ENCODE measurements at regions not wholly inside any gene's neighbourhood (a gene's known extent, or its start where the extent isn't known, plus 50 kb on each side); places are given as distances from the start of the nearest gene placed in this dataset.

GRCh38 chr7:9204571-9204970, 771.2 kb downstream of the NXPH1 start:
- no peak for DNase-seq (ENCODE audit: low read depth in 1 of 2, low spot score in 1 of 2)
- H3K9me3 ChIP-seq (ENCODE audit: low read depth), result no peaks in the 10 kb centered on the region
- no peaks in the 10 kb centered on the region for H3K27me3 ChIP-seq
- H3K36me3 ChIP-seq, result no peaks in the 10 kb centered on the region
- no peaks in the 10 kb centered on the region for H3K4me1 ChIP-seq (ENCODE audit: low read depth)
- no peak for TF ChIP-seq CTCF (IDR thresholded peaks at IDR 0.05; ENCODE audit: low read depth, low read length)
- no peak overlapping the region for H3K27ac ChIP-seq
- no peak overlapping the region for H3K4me3 ChIP-seq

GRCh38 chr7:9210114-9210513, 776.7 kb downstream of the NXPH1 start:
- Histone ChIP-seq H3K27ac (no peak overlapping the region), H3K4me1 (ENCODE audit: low read depth) (no peaks in the 10 kb centered on the region), H3K9me3 (ENCODE audit: low read depth) (no peaks in the 10 kb centered on the region), H3K27me3 (no peaks in the 10 kb centered on the region), H3K36me3 (no peaks in the 10 kb centered on the region), H3K4me3 (no peak overlapping the region)
- DNase-seq (ENCODE audit: low read depth in 1 of 2, low spot score in 1 of 2), result no peak
- no peak for TF ChIP-seq CTCF (IDR thresholded peaks at IDR 0.05; ENCODE audit: low read depth, low read length)

- Histone ChIP-seq H3K9me3 (ENCODE audit: low read depth) (no peaks in the 10 kb centered on the region), H3K27me3 (no peaks in the 10 kb centered on the region), H3K4me1 (ENCODE audit: low read depth) (no peaks in the 10 kb centered on the region), H3K4me3 (no peak overlapping the region), H3K36me3 (no peaks in the 10 kb centered on the region), H3K27ac (no peak overlapping the region)
- TF ChIP-seq CTCF (IDR thresholded peaks at IDR 0.05; ENCODE audit: low read depth, low read length), result no peak
- no peak for DNase-seq (ENCODE audit: low read depth in 1 of 2, low spot score in 1 of 2)
Measured at GRCh38 chr7:9217204-9217603, 783.8 kb downstream of the NXPH1 start.

GRCh38 chr7:9226500-9226899, 793.1 kb downstream of the NXPH1 start:
- no peak overlapping the region for H3K27ac ChIP-seq
- H3K36me3 ChIP-seq, result no peaks in the 10 kb centered on the region
- no peaks in the 10 kb centered on the region for H3K4me1 ChIP-seq (ENCODE audit: low read depth)
- H3K27me3 ChIP-seq, result peaks cover 29% of the 10 kb centered on the region
- TF ChIP-seq CTCF (IDR thresholded peaks at IDR 0.05; ENCODE audit: low read depth, low read length), result no peak
- H3K4me3 ChIP-seq, result no peak overlapping the region
- DNase-seq (ENCODE audit: low read depth in 1 of 2, low spot score in 1 of 2), result no peak
- no peaks in the 10 kb centered on the region for H3K9me3 ChIP-seq (ENCODE audit: low read depth)

GRCh38 chr7:9231630-9232121, 798.3 kb downstream of the NXPH1 start:
- no peak for TF ChIP-seq CTCF (IDR thresholded peaks at IDR 0.05; ENCODE audit: low read depth, low read length)
- no peaks in the 10 kb centered on the region for H3K4me1 ChIP-seq (ENCODE audit: low read depth)
- no peaks in the 10 kb centered on the region for H3K36me3 ChIP-seq
- DNase-seq (ENCODE audit: low read depth in 1 of 2, low spot score in 1 of 2), result no peak
- no peak overlapping the region for H3K27ac ChIP-seq
- H3K9me3 ChIP-seq (ENCODE audit: low read depth), result no peaks in the 10 kb centered on the region
- peaks cover 71% of the 10 kb centered on the region for H3K27me3 ChIP-seq
- no peak overlapping the region for H3K4me3 ChIP-seq

- Histone ChIP-seq H3K4me3 (no peak overlapping the region), H3K27me3 (peaks cover 64% of the 10 kb centered on the region), H3K27ac (no peak overlapping the region), H3K9me3 (ENCODE audit: low read depth) (no peaks in the 10 kb centered on the region), H3K36me3 (no peaks in the 10 kb centered on the region), H3K4me1 (ENCODE audit: low read depth) (peaks cover 9% of the 10 kb centered on the region)
- TF ChIP-seq CTCF (IDR thresholded peaks at IDR 0.05; ENCODE audit: low read depth, low read length), result no peak
- no peak for DNase-seq (ENCODE audit: low read depth in 1 of 2, low spot score in 1 of 2)
Measured at GRCh38 chr7:9240001-9240400, 806.6 kb downstream of the NXPH1 start.

Data from cardiac muscle cell (in vitro differentiated cells and primary cell).